ENCODE measurements at regions not wholly inside any gene's neighbourhood (a gene's known extent, or its start where the extent isn't known, plus 50 kb on each side); places are given as distances from the start of the nearest gene placed in this dataset.
"Not testable (repeated sequence)": the region's sequence is repeated elsewhere in the genome, so short reads cannot be mapped to it uniquely, and the experiment has no call there.

- ChIA-PET POLR2A (no interaction called here), CTCF (no interaction called here)
- Histone ChIP-seq H3K27me3 (ENCODE audit: control insufficient read depth in 2 of 2, insufficient read depth in 2 of 2, low read length in 2 of 2) (no peaks in the 10 kb centered on the region), H3K36me3 (ENCODE audit: control insufficient read depth in 2 of 3, insufficient read depth in 3 of 3, low read length in 3 of 3) (no peaks in the 10 kb centered on the region), H3K4me3 (ENCODE audit: low read length) (no peak overlapping the region), H3K9me3 (ENCODE audit: control insufficient read depth in 2 of 3, low read length in 3 of 3) (no peaks in the 10 kb centered on the region), H3K4me1 (ENCODE audit: control insufficient read depth in 2 of 2, insufficient read depth in 2 of 2, low read length in 2 of 2) (no peaks in the 10 kb centered on the region), H3K27ac (ENCODE audit: low read depth, low read length) (no peak overlapping the region)
- Mint-ChIP-seq H3K4me1 (no peaks in the 10 kb centered on the region), H3K4me3 (no peak overlapping the region), H3K36me3 (peaks cover 3 to 5% (median 5%) of the 10 kb centered on the region in 5 donors), H3K9me3 (peaks cover 5 to 26% (median 12%) of the 10 kb centered on the region in 11 donors), H3K27me3 (peaks cover 0 to 6% (median 4%) of the 10 kb centered on the region in 5 donors), H3K27ac (no peak overlapping the region)
- DNase-seq, result no peak
- intact Hi-C loops (cut with micrococcal nuclease), result no loop called here
- ATAC-seq, result no peak
These were observed 562.7 kb upstream of the WSB1 start for GRCh38 chr17:26731005-26731921.

- CTCF ChIA-PET; H3K4me3 ChIP-seq (ENCODE audit: low read length); H3K27ac Mint-ChIP-seq; DNase-seq; H3K27ac ChIP-seq (ENCODE audit: low read depth, low read length); POLR2A ChIA-PET; H3K36me3 Mint-ChIP-seq; H3K4me1 ChIP-seq (ENCODE audit: control insufficient read depth in 2 of 2, insufficient read depth in 2 of 2, low read length in 2 of 2); H3K27me3 Mint-ChIP-seq; H3K4me3 Mint-ChIP-seq; intact Hi-C loops (cut with micrococcal nuclease); ATAC-seq; H3K36me3 ChIP-seq (ENCODE audit: control insufficient read depth in 2 of 3, insufficient read depth in 3 of 3, low read length in 3 of 3); H3K9me3 ChIP-seq (ENCODE audit: control insufficient read depth in 2 of 3, low read length in 3 of 3); H3K4me1 Mint-ChIP-seq; H3K27me3 ChIP-seq (ENCODE audit: control insufficient read depth in 2 of 2, insufficient read depth in 2 of 2, low read length in 2 of 2): not testable (repeated sequence)
- peaks cover 7 to 29% (median 14%) of the 10 kb centered on the region in 11 donors for H3K9me3 Mint-ChIP-seq
These were observed 562.0 kb upstream of the WSB1 start for GRCh38 chr17:26731926-26732325.

- CTCF ChIA-PET; intact Hi-C loops (cut with micrococcal nuclease); H3K4me1 ChIP-seq (ENCODE audit: control insufficient read depth in 2 of 2, insufficient read depth in 2 of 2, low read length in 2 of 2); DNase-seq; H3K36me3 ChIP-seq (ENCODE audit: control insufficient read depth in 2 of 3, insufficient read depth in 3 of 3, low read length in 3 of 3); H3K27me3 ChIP-seq (ENCODE audit: control insufficient read depth in 2 of 2, insufficient read depth in 2 of 2, low read length in 2 of 2); H3K4me1 Mint-ChIP-seq; H3K27ac ChIP-seq (ENCODE audit: low read depth, low read length); H3K4me3 Mint-ChIP-seq; ATAC-seq; H3K4me3 ChIP-seq (ENCODE audit: low read length); POLR2A ChIA-PET; H3K27ac Mint-ChIP-seq; H3K27me3 Mint-ChIP-seq; H3K9me3 ChIP-seq (ENCODE audit: control insufficient read depth in 2 of 3, low read length in 3 of 3): not testable (repeated sequence)
- Mint-ChIP-seq H3K9me3 (peaks cover 9 to 44% (median 26%) of the 10 kb centered on the region in 11 donors), H3K36me3 (peaks cover 3 to 11% (median 5%) of the 10 kb centered on the region in 5 donors)
These were observed 559.1 kb upstream of the WSB1 start for GRCh38 chr17:26734775-26735174.

- peaks cover 3 to 11% (median 5%) of the 10 kb centered on the region in 5 donors for H3K36me3 Mint-ChIP-seq
- POLR2A ChIA-PET; CTCF ChIA-PET; H3K4me3 Mint-ChIP-seq; intact Hi-C loops (cut with micrococcal nuclease); DNase-seq; H3K27ac Mint-ChIP-seq; H3K4me3 ChIP-seq (ENCODE audit: low read length); H3K4me1 Mint-ChIP-seq; H3K9me3 ChIP-seq (ENCODE audit: control insufficient read depth in 2 of 3, low read length in 3 of 3); H3K27me3 Mint-ChIP-seq; H3K4me1 ChIP-seq (ENCODE audit: control insufficient read depth in 2 of 2, insufficient read depth in 2 of 2, low read length in 2 of 2); H3K27me3 ChIP-seq (ENCODE audit: control insufficient read depth in 2 of 2, insufficient read depth in 2 of 2, low read length in 2 of 2); H3K27ac ChIP-seq (ENCODE audit: low read depth, low read length); ATAC-seq; H3K36me3 ChIP-seq (ENCODE audit: control insufficient read depth in 2 of 3, insufficient read depth in 3 of 3, low read length in 3 of 3): not testable (repeated sequence)
- H3K9me3 Mint-ChIP-seq, result peaks cover 9 to 49% (median 27%) of the 10 kb centered on the region in 11 donors
These were observed 557.9 kb upstream of the WSB1 start for GRCh38 chr17:26735977-26736376.

- Mint-ChIP-seq H3K27ac (no peak overlapping the region), H3K36me3 (peaks cover 0 to 4% (median 2%) of the 10 kb centered on the region in 5 donors), H3K9me3 (peaks cover 4 to 42% (median 17%) of the 10 kb centered on the region in 11 donors), H3K4me3 (no peak overlapping the region), H3K4me1 (no peaks in the 10 kb centered on the region), H3K27me3 (peaks cover 0 to 27% (median 9%) of the 10 kb centered on the region in 5 donors)
- intact Hi-C loops (cut with micrococcal nuclease), result no loop called here
- Histone ChIP-seq H3K36me3 (ENCODE audit: control insufficient read depth in 2 of 3, insufficient read depth in 3 of 3, low read length in 3 of 3) (no peaks in the 10 kb centered on the region), H3K4me3 (ENCODE audit: low read length) (no peak overlapping the region), H3K27me3 (ENCODE audit: control insufficient read depth in 2 of 2, insufficient read depth in 2 of 2, low read length in 2 of 2) (no peaks in the 10 kb centered on the region), H3K4me1 (ENCODE audit: control insufficient read depth in 2 of 2, insufficient read depth in 2 of 2, low read length in 2 of 2) (no peaks in the 10 kb centered on the region), H3K9me3 (ENCODE audit: control insufficient read depth in 2 of 3, low read length in 3 of 3) (no peaks in the 10 kb centered on the region), H3K27ac (ENCODE audit: low read depth, low read length) (no peak overlapping the region)
- no peak for DNase-seq
- POLR2A ChIA-PET, result no interaction called here
- CTCF ChIA-PET, result no interaction called here
- ATAC-seq, result no peak
These were observed 527.8 kb upstream of the WSB1 start for GRCh38 chr17:26765860-26766709.

- H3K27me3 Mint-ChIP-seq, result peaks cover 0 to 27% (median 9%) of the 10 kb centered on the region in 5 donors
- Histone ChIP-seq H3K27ac (ENCODE audit: low read depth, low read length) (no peak overlapping the region), H3K27me3 (ENCODE audit: control insufficient read depth in 2 of 2, insufficient read depth in 2 of 2, low read length in 2 of 2) (no peaks in the 10 kb centered on the region), H3K36me3 (ENCODE audit: control insufficient read depth in 2 of 3, insufficient read depth in 3 of 3, low read length in 3 of 3) (no peaks in the 10 kb centered on the region), H3K9me3 (ENCODE audit: control insufficient read depth in 2 of 3, low read length in 3 of 3) (no peaks in the 10 kb centered on the region), H3K4me1 (ENCODE audit: control insufficient read depth in 2 of 2, insufficient read depth in 2 of 2, low read length in 2 of 2) (no peaks in the 10 kb centered on the region), H3K4me3 (ENCODE audit: low read length) (no peak overlapping the region)
- DNase-seq, result no peak
- H3K4me3 Mint-ChIP-seq, result no peak overlapping the region
- CTCF ChIA-PET, result no interaction called here
- peaks cover 4 to 42% (median 17%) of the 10 kb centered on the region in 11 donors for H3K9me3 Mint-ChIP-seq
- POLR2A ChIA-PET, result no interaction called here
- no peak for ATAC-seq
- no peaks in the 10 kb centered on the region for H3K4me1 Mint-ChIP-seq
- H3K36me3 Mint-ChIP-seq, result peaks cover 0 to 4% (median 2%) of the 10 kb centered on the region in 5 donors
- intact Hi-C loops (cut with micrococcal nuclease), result no loop called here
- no peak overlapping the region for H3K27ac Mint-ChIP-seq
These were observed 527.2 kb upstream of the WSB1 start for GRCh38 chr17:26766743-26767142.
